GM20431 (cell line): ENCODE measurements at regions not wholly inside any gene's neighbourhood (a gene's known extent, or its start where the extent isn't known, plus 50 kb on each side); places are given as distances from the start of the nearest gene placed in this dataset.
"Not testable (repeated sequence)": the region's sequence is repeated elsewhere in the genome, so short reads cannot be mapped to it uniquely, and the experiment has no call there.

Experiments
- in situ Hi-C: fragments of 300-500 bp; cut with MseI, MboI; formaldehyde crosslinking; loops from one replicate; pipeline ENCODE4 v1.15.0; 2020; ENCODE audit warnings: low sequenced_read_pairs; ENCODE audit not compliant: unreplicated experiment

DNA sequence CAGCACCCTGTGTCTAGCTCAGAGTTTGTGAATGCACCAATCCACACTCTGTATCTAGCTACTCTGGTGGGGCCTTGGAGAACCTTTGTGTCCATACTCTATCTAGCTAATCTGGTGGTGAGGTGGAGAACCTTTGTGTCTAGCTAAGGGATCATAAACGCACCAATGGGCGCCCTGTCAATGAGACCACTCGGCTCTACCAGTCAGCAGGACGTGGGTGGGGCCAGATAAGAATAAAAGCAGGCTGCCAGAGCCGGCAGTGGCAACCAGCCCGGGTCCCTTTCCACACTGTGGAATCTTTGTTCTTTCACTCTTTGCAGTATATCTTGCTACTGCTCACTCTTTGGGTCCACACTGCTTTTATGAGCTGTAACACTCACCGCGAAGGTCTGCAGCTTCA lies 699.7 kb downstream of the CDH18 start:
- in situ Hi-C loops = not testable (repeated sequence)

DNA sequence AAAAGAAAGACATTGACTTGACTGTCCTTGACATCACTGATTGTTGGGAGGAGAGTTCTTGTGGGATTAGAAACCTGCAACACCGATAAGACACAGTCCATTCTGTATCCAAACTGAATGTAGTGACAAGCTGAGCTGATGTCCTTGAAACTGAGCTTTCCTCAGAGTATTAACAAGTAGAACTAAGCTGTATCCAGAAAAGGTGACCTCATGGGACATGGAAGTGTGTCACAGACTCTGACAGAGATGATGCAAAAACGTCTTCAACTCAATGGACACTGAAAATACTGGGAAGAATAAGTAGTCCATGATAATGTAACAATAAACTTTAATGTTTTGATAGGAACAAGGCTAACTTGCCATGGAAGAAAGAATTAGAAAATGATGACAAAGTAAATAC lies 690.1 kb downstream of the CDH18 start:
- in situ Hi-C loops = no loop called here

DNA sequence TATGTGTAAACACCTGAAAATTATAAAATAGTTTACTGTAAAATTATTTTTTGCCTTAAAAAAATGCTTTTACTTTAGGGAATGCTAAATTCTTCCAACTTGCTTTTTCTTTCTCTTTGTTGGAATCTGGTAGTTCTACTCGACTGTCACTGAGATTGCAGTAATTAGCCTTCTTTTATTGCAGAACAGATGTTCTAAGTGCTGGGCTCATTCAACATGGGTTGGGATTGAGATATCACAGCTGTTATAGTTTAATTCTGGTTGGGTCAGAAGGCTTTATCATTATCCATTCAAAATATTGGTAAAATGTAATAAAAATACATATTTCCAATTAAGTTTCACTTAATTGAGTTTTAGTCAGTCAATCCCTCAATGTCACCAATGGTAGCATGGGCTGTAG lies 686.7 kb downstream of the CDH18 start:
- in situ Hi-C loops = no loop called here

DNA sequence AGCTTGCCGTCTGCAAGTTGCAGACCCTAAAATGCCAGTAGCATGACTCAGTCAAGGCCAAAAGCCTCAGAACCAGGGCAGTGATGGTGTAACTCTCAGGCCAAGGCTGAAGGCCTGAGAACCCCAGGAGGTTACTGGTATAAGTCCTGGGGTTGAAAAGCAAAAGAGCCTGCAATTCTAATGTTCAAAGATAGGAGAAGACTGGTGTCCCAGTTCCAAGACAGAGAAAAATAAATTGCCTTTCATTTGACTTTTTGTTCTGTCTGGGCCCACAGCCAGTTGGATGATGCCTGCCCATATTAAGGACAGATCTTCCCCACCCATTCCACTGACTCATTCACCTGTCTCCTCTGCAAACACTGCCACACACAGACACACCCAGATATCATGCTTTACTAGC lies 673.2 kb downstream of the CDH18 start:
- in situ Hi-C loops = no loop called here

DNA sequence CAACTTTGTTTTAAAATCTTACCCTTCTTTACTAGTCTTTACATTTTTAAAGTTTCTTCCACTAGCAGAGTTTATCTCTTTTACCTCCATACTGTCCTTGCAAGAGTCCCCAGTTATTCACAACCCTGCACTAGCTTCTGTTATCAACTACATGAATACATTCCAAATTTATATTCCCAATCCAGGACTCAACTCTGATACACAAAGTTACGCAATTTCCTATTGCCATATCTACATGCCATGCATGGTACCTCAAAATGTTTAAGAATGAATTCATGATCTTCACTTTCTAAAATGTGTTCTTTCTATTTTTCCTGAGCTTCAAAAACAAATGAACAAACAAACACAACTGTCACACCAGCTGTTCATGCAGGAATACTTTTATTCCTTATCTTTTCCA lies 668.7 kb downstream of the CDH18 start:
- in situ Hi-C loops = no loop called here

DNA sequence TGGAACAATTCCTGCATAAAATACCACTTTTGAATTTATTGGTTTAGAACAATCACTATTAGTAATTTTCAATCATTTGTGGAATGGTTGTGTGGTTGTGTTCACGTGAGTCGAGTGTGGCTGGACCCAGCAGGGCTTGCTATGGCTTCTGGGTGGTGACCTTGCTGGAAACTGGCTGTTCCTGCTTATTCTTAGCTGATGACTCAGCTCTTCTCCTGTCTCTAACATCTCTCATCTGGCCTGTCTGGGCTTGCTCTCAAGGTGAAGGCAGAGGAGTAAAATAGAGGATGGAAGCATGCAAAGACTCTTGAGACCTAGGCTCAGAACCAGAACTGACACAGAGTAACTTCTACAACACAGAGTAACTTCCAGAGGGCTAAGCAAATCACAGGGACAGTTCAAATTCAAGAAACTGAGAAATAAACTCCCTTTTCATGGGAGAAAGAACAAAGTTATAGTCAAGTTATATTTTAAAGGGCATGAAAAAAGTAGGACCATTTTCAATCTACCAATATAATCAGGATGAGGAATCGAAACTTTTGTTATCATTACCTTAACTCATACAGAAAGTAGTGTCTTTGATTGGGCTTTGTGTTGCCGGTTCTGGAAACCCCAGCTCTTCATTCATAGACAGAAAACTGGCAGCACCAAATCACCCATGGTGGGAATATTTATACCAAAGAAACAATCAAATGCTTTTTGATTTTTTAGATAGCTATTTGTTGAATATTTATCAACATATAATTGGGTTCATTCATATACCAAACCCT lies 665.1 kb downstream of the CDH18 start:
- in situ Hi-C loops = no loop called here

DNA sequence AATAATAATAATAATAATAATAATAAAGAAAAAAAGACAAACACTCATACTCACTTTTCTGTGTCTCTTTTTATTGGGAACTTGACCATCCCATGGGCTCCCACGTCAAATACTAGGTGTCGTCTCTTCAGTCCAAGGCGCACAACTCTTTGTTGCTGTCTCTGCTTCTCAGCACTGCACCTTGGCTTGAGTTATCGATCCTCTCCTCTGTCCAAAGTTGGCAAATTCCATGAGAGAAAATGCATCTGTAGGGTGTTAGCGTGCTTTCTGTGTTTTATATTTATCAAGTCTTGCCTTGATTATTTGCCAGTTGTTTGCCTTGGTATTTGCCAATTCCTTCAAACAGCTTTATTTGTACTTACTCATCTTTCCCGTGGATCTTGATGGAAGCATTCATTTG lies 653.7 kb downstream of the CDH18 start:
- in situ Hi-C loops = no loop called here

DNA sequence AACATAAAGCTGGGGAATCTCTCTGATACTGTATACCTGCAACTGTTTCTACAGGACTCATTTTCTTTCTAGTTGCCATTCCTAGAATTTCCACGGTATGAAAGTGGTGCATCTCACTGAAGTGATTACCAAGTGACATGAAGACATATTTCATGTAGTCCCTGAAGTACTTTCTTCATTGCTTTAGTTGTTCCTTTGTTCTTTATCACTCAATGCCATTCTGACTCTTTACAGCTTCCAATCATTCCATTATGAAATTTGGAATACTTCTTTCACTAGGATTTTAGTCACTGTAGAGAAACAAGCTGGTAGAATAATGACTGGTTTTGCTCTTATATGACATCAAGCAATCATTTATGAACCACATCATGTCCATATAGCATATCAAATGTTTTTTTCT lies 645.1 kb downstream of the CDH18 start:
- in situ Hi-C loops = no loop called here

DNA sequence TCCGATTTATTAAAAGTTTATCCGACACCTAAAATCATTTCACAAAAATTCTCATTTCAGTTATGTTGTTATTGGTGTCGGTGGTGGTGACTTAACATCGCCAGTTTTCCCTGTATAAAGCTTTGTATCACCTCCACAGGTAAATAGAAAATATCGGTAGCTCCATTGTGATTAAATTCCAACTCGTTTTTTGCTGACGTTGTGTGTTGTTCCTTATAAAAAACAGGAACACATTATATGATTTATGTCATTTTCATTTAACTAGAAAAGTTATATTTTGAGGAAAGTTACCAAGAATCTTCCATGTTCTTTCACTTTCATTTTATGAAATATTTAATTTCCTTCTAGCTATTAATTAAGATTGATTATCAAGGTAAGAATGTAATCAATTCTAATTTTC lies 635.9 kb downstream of the CDH18 start:
- in situ Hi-C loops = no loop called here

DNA sequence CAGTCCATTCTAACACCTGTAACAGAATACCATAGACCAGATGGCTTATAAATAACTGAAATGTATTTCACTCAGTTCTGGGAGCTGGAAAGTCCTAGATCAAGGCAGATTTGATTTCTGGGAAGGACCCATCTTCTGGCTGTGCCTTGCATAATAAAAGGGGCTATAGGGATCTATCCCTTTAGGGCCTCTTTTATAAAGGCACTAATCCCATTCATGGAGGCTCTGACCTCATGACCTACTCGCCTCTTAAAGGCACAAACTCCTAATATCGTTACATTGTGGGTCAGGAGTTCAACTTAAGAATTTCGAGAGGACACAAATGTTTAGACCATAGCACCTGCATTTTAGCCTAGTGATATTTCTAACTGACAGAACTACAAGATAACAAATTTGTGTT lies 619.0 kb downstream of the CDH18 start:
- in situ Hi-C loops = no loop called here

DNA sequence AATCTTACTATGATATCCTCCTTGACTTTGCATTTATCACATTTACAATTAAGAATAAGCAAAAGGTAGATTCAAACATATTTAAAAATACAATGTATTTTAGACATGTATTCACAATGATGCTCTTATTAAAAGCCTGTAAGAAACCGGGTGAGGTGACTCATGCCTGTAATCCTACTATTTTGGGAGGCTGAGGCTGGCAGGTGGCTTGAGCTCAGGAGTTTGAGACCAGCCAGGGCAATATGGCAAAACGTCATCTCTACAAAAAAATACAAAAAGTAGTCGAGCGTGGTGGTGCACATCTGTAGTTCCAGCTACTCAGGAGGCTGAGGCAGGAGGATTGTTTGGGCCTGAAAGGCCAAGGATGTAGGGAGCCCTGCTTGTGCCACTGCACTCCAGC lies 618.4 kb downstream of the CDH18 start:
- in situ Hi-C loops = no loop called here

DNA sequence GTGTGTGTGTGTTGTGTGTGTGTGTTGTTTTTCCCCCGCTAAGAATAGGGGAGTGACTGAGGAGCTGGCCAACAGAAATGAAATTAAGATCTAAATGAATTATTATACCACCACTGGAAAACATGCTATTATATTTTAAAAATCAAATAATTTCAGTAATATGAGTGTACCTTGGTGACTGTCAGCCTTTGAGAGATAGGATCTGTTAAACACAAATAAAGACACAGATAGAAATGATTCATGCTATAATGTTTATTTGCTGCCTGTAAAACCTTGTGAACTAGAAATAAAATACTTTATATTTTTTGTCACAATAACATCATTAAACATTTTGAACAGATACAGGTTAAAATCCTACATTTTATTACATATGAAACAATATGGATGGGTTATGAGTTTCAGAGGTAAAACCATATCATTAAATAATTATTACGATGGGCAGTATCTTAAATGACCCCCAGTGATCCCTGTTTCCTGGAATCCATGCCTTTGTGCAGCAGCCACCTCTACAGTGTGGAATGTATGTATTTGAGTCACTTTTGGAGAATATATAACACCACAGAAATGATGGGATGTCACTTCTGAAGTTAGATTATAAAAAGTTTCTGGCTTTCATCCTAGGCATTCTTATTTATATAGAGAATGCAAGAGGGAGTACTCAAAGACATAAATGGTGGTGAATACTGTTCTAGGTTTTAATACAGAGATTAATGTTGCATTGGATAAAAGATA lies 617.2 kb downstream of the CDH18 start:
- in situ Hi-C loops = no loop called here

DNA sequence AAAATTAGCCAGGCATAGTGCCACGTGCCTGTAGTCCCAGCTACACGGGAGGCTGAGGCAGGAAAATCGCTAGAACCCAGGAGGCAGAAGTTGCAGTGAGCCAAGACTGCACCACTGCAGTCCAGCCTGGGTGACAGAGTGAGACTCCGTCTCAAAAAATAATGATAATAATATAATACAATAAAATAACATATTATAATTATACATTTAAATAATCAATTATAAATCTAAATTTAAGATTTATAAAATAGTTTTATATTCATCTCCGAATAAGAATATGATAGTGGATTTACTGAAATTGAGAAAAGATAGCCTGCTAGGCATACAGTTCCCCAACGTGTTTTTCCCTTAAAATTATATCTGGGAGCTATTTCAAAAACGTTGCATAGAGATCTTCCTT lies 599.6 kb downstream of the CDH18 start:
- in situ Hi-C loops = no loop called here

DNA sequence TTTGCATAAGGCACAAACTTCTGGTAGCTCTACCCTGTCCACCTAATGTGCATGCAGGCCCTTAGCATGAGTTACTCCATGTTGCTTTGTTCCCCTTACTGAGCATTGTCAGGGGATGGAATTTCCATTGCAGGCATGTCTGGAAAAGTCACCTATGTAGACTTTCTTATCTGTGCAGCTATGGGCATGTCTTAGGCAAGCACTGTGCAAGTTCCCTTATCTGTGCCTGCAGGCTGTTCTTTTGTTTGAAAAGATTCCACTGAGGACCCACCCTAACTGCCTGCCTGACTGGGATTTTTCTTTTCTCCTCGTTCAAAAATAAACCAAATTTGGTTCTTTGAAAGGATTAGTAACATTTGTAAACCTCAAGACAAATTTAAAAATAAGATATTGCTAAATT lies 587.0 kb downstream of the CDH18 start:
- in situ Hi-C loops = no loop called here

DNA sequence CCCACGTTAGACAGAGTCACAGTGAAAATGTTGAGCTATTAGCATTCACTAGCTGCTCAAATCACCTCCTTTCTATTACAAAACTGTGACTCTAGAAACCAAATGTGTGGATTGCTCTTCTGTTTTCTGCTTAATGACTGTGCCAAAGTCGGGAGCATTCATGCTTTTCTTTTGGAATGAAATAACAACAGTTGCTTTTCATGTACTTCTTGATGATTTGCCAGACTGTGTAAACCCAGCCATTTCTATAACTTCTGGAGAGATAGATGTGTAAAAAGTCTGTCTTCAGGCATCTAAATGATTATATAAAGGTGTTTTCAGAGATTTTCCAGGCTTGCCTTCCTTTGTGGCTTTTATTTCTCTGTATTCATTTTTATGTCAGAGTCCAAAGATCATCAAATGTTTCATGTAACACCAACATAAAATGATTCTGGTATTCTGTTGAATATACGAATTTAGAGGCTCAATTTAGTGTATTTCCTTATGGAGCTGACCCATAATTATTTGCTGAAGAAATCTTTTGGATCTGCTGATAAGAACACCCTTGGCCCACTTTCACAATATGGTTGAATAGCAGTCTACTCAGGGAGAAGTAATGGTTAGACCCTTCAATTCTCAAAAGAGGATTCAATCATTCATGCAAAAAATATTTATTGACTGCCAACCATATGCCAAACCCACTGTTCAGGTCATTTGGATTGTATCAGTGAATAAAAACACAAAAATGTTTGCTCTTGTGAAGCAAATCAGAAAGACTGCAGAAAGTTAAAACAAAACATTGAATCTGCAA lies 581.2 kb downstream of the CDH18 start:
- in situ Hi-C loops = no loop called here

DNA sequence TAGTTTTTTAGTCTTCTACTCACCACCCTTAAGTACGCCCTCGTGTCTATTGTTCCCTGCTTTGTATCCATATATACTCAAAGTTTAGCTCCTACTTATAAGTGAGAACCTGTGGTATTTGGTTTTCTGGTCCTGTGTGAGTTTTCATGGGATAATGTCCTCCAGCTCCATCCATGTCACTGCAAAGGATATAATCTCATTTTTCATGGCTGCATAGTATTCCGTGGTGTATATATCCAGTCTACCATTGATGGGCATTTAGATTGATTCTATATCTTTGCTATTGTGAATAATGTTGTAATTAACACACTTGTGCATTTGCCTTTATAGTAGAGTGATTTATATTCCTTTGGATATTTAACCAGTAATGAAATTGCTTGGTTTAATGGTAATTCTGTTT lies 579.9 kb downstream of the CDH18 start:
- in situ Hi-C loops = no loop called here

DNA sequence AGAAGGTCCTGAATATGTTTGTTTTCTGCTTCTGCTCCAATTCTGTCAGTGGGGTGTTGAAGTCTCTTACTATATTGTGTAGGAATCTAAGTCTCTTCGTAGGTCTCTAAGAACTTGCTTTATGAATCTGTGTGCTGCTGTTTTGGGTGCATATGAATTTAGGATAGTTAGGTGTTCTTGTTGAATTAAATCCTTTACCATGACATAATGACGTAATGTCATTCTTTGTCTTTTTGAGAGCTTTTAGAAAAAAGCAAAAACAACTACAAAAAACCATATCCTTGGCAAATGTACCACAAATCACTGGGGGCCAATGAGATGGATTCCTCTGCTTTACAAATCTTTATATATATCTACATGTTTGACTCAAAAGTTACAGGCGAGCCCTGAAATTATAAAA lies 576.1 kb downstream of the CDH18 start:
- in situ Hi-C loops = no loop called here
